Stomach (tissue), 8 donors: ENCODE measurements at regions not wholly inside any gene's neighbourhood (a gene's known extent, or its start where the extent isn't known, plus 50 kb on each side); places are given as distances from the start of the nearest gene placed in this dataset.

Source experiments
- DNase-seq, 2 donors: peaks; one replicate each; pipeline versions ENCODE4 v3.0.0 to v3.0.0-alpha.2; 2013 to 2019
- H3K27ac ChIP-seq, 5 donors: fragments of 200-600 bp in 4 of 5; sonication (generic) in 4 of 5; one replicate each; pipeline ENCODE4 v1.5.1; 2013 to 2019; ENCODE audit warnings: mild to moderate bottlenecking in 1 of 5, moderate library complexity in 1 of 5
- H3K27me3 ChIP-seq, 3 donors: fragments of 200-600 bp; sonication (generic); one replicate each; pipeline ENCODE4 v1.5.1; 2017 to 2019; ENCODE audit warnings: mixed run types in 1 of 3
- H3K36me3 ChIP-seq, 4 donors: fragments of 200-600 bp; sonication (generic); 1 replicate in 3 of 4; 2 replicates in 1 of 4; pipeline ENCODE4 v1.5.1; 2016 to 2019
- H3K4me1 ChIP-seq, 4 donors: fragments of 200-600 bp; sonication (generic); one replicate each; pipeline ENCODE4 v1.5.1; 2016 to 2019
- H3K4me3 ChIP-seq, 4 donors: fragments of 200-600 bp; sonication (generic) in 3 of 4; one replicate each; pipeline ENCODE4 v1.5.1; 2016 to 2019; ENCODE audit warnings: mild to moderate bottlenecking in 1 of 4
- H3K9me3 ChIP-seq, 4 donors: fragments of 200-600 bp; sonication (generic); one replicate each; pipeline ENCODE4 v1.5.1; 2016 to 2019
- EP300 ChIP-seq: sonication (generic); formaldehyde crosslinking; IDR thresholded peaks from one replicate; pipeline ENCODE4 v1.6.1; 2017; ENCODE audit warnings: antibody characterized with exemption
- POLR2A ChIP-seq, 4 donors: fragments of 450-650 bp; IDR thresholded peaks; one replicate each; pipeline ENCODE4 v1.6.1; 2016; ENCODE audit warnings: antibody characterized with exemption in 4 of 4, control low read depth in 2 of 4, mild to moderate bottlenecking in 1 of 4, moderate library complexity in 1 of 4
- POLR2AphosphoS5 ChIP-seq, 3 donors: sonication (generic); formaldehyde crosslinking; IDR thresholded peaks; one replicate each; pipeline ENCODE4 v1.6.1; 2016; ENCODE audit warnings: antibody characterized with exemption in 3 of 3
- WGBS, 5 donors: extraction: QIAGEN DNeasy Blood & Tissue Kit in 3 of 5; methylation state at CpG; one replicate each; pipeline versions ENCODE4 v1.1.5 to v1.1.7; 2013 to 2018; 5-methylcytosine and 5-hydroxymethylcytosine counted together
- intact Hi-C: fragments of 100-400 bp; cut with DNase I; formaldehyde crosslinking; loops from one replicate; pipeline ENCODE4 v1.15.1; 2023; ENCODE audit warnings: low total_unique reads
- TF ChIP-seq, protein P1 (sequence below), 7 experiments: fragments of 450-650 bp in 4 of 7; fragments of 200-600 bp in 3 of 7; sonication (generic) in 3 of 7; IDR thresholded peaks; one replicate each; pipeline ENCODE4 v1.5.1; 2016 to 2019; ENCODE audit warnings: antibody characterized with exemption in 7 of 7, control low read depth in 2 of 7, mild to moderate bottlenecking in 1 of 7
- donor health status: healthy with polysubstance abuse.
- donor health status: Bipolar disorder and iron deficiency.
- donor health status: healthy.

GRCh38 chr10:131689954-131690757 lies 210.7 kb upstream of the PPP2R2D start:
- no peak overlapping the region for H3K27ac ChIP-seq
- no peak overlapping the region for H3K4me3 ChIP-seq
- no peaks in the 10 kb centered on the region for H3K36me3 ChIP-seq
- peaks cover 0 to 41% (median 0%) of the 10 kb centered on the region in 3 donors for H3K27me3 ChIP-seq
- H3K4me1 ChIP-seq = no peaks in the 10 kb centered on the region
- no peak for DNase-seq
- intact Hi-C loops = no loop called here
- WGBS, 5 donors = 79 to 84% (median 80%) methylated on average over 14 to 15 of the region's 15 CpGs
- TF ChIP-seq POLR2A (IDR thresholded peaks at IDR 0.05) = no peak
- no peak for TF ChIP-seq POLR2AphosphoS5 (IDR thresholded peaks at IDR 0.05)
- no peak for TF ChIP-seq EP300
- TF ChIP-seq, protein P1, sequence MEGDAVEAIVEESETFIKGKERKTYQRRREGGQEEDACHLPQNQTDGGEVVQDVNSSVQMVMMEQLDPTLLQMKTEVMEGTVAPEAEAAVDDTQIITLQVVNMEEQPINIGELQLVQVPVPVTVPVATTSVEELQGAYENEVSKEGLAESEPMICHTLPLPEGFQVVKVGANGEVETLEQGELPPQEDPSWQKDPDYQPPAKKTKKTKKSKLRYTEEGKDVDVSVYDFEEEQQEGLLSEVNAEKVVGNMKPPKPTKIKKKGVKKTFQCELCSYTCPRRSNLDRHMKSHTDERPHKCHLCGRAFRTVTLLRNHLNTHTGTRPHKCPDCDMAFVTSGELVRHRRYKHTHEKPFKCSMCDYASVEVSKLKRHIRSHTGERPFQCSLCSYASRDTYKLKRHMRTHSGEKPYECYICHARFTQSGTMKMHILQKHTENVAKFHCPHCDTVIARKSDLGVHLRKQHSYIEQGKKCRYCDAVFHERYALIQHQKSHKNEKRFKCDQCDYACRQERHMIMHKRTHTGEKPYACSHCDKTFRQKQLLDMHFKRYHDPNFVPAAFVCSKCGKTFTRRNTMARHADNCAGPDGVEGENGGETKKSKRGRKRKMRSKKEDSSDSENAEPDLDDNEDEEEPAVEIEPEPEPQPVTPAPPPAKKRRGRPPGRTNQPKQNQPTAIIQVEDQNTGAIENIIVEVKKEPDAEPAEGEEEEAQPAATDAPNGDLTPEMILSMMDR (IDR thresholded peaks at IDR 0.05) = no peak
- no peaks in the 10 kb centered on the region for H3K9me3 ChIP-seq

- DNase-seq = no peak
- Histone ChIP-seq H3K27ac (no peak overlapping the region), H3K36me3 (no peaks in the 10 kb centered on the region), H3K9me3 (no peaks in the 10 kb centered on the region), H3K27me3 (peaks cover 0 to 41% (median 0%) of the 10 kb centered on the region in 3 donors), H3K4me1 (no peaks in the 10 kb centered on the region), H3K4me3 (no peak overlapping the region)
- no peak for TF ChIP-seq EP300
- WGBS, 5 donors = 78 to 90% (median 88%) methylated on average over 12 to 14 of the region's 14 CpGs
- intact Hi-C loops = no loop called here
Observed at GRCh38 chr10:131690805-131691239, 210.0 kb upstream of the PPP2R2D start.

DNA sequence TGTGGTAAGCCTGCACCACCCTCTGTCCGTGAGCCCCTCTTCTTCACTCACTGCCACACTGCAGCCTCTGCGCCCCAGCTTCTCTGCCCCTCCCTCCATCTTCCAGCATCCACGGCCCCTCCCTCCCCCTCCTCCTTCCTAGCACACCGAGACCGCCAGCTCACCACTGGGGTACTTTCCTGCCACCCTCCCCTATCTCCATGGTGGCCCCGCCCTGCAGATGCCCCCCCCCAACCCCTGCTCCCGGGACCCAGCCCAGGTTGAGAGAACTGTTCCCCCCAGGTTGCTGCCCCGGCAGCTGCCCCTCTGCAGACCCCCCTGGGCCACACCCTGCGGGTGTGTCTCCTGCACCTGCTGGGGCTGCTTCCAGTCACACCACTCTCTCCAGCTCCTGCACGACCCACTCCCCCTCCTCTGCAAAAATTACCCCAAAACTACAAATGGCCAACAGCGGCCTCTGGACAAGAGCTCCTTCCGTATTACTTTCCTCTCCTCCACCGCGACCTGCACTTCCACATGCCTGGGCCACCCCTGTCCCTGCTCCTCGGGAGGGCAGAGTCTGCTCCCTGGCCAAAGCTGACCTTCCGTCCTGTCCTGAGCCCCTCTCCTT lies 209.2 kb upstream of the PPP2R2D start:
- WGBS, 5 donors = 52 to 70% (median 61%) methylated on average over 16 of the region's 16 CpGs
- no peaks in the 10 kb centered on the region for H3K4me1 ChIP-seq
- peaks cover 0 to 39% (median 0%) of the 10 kb centered on the region in 3 donors for H3K27me3 ChIP-seq
- intact Hi-C loops = no loop called here
- DNase-seq = no peak
- H3K27ac ChIP-seq = no peak overlapping the region
- TF ChIP-seq POLR2A (IDR thresholded peaks at IDR 0.05) = no peak
- no peak for TF ChIP-seq POLR2AphosphoS5 (IDR thresholded peaks at IDR 0.05)
- TF ChIP-seq, protein P1 (IDR thresholded peaks at IDR 0.05) = no peak
- no peak for TF ChIP-seq EP300
- no peaks in the 10 kb centered on the region for H3K36me3 ChIP-seq
- H3K4me3 ChIP-seq = no peak overlapping the region
- no peaks in the 10 kb centered on the region for H3K9me3 ChIP-seq

GRCh38 chr10:131692176-131692575 lies 208.6 kb upstream of the PPP2R2D start:
- no peak for DNase-seq
- Histone ChIP-seq H3K27ac (no peak overlapping the region), H3K9me3 (no peaks in the 10 kb centered on the region), H3K4me1 (no peaks in the 10 kb centered on the region), H3K36me3 (no peaks in the 10 kb centered on the region), H3K27me3 (peaks cover 0 to 36% (median 0%) of the 10 kb centered on the region in 3 donors), H3K4me3 (no peak overlapping the region)
- WGBS, 5 donors = 61 to 72% (median 63%) methylated on average over 12 of the region's 12 CpGs
- TF ChIP-seq POLR2AphosphoS5 (IDR thresholded peaks at IDR 0.05) (no peak), POLR2A (IDR thresholded peaks at IDR 0.05) (no peak), EP300 (no peak)
- TF ChIP-seq, protein P1 (IDR thresholded peaks at IDR 0.05) = no peak
- intact Hi-C loops = no loop called here
